ENCODE measurements at regions not wholly inside any gene's neighbourhood (a gene's known extent, or its start where the extent isn't known, plus 50 kb on each side); places are given as distances from the start of the nearest gene placed in this dataset.

GRCh38 chr5:89981878-89982773 is 427.4 kb downstream of the CETN3 start:
- in situ Hi-C loops (cut with MboI) = no loop called here
- no peak overlapping the region for H3K4me2 ChIP-seq (ENCODE audit: unreplicated experiment)
- H4K20me1 ChIP-seq (ENCODE audit: insufficient read depth) = no peaks in the 10 kb centered on the region
- H3K9me3 ChIP-seq (ENCODE audit: low read depth) = no peaks in the 10 kb centered on the region
- peak; percentile 48 for DNase-seq
- WGBS, 2 experiments (ENCODE audit: low coverage in 1 of 2, low lambda C conversion rate in 2 of 2, missing lambda C conversion rate in 2 of 2) = 10 to 14% methylated on average over 6 of the region's 6 CpGs
- H3K79me2 ChIP-seq (ENCODE audit: insufficient read depth) = no peaks in the 10 kb centered on the region
- H3K27me3 ChIP-seq (replicated peaks; ENCODE audit: insufficient read depth) = no peaks in the 10 kb centered on the region
- H3K4me3 ChIP-seq = no peak overlapping the region
- no peaks in the 10 kb centered on the region for H3K4me1 ChIP-seq (ENCODE audit: insufficient read depth)
- H2AFZ ChIP-seq = peak overlapping the region; percentile 31; the same call in 1 of the 2 replicates
- H3F3A ChIP-seq (ENCODE audit: insufficient read depth) = no peaks in the 10 kb centered on the region
- TF ChIP-seq EZH2phosphoT487 (IDR thresholded peaks at IDR 0.05; ENCODE audit: insufficient read depth, low read depth) (no peak), EZH2 (IDR thresholded peaks at IDR 0.05; ENCODE audit: insufficient read depth, poor library complexity, severe bottlenecking) (no peak)
- H3K36me3 ChIP-seq (ENCODE audit: low read depth) = no peaks in the 10 kb centered on the region
- H3K9me2 ChIP-seq (ENCODE audit: insufficient read depth) = no peaks in the 10 kb centered on the region
- no peak overlapping the region for H3K27ac ChIP-seq
- no peak overlapping the region for H3K9ac ChIP-seq

GRCh38 chr5:89981021-89981420 is 428.5 kb downstream of the CETN3 start:
- H3K9me3 ChIP-seq (ENCODE audit: low read depth) = no peaks in the 10 kb centered on the region
- H3K9ac ChIP-seq = no peak overlapping the region
- no peak overlapping the region for H3K27ac ChIP-seq
- in situ Hi-C loops (cut with MboI) = no loop called here
- H3K27me3 ChIP-seq (replicated peaks; ENCODE audit: insufficient read depth) = no peaks in the 10 kb centered on the region
- H4K20me1 ChIP-seq (ENCODE audit: insufficient read depth) = no peaks in the 10 kb centered on the region
- TF ChIP-seq EZH2 (IDR thresholded peaks at IDR 0.05; ENCODE audit: insufficient read depth, poor library complexity, severe bottlenecking) = no peak
- TF ChIP-seq EZH2phosphoT487 (IDR thresholded peaks at IDR 0.05; ENCODE audit: insufficient read depth, low read depth) = no peak
- no peaks in the 10 kb centered on the region for H3K4me1 ChIP-seq (ENCODE audit: insufficient read depth)
- H3K4me3 ChIP-seq = no peak overlapping the region
- H3K9me2 ChIP-seq (ENCODE audit: insufficient read depth) = no peaks in the 10 kb centered on the region
- H3F3A ChIP-seq (ENCODE audit: insufficient read depth) = no peaks in the 10 kb centered on the region
- 55 to 70% methylated on average over 2 of the region's 2 CpGs for WGBS, 2 experiments (ENCODE audit: low coverage in 1 of 2, low lambda C conversion rate in 2 of 2, missing lambda C conversion rate in 2 of 2)
- H3K36me3 ChIP-seq (ENCODE audit: low read depth) = no peaks in the 10 kb centered on the region
- DNase-seq = no peak
- H3K4me2 ChIP-seq (ENCODE audit: unreplicated experiment) = no peak overlapping the region
- no peak overlapping the region for H2AFZ ChIP-seq
- no peaks in the 10 kb centered on the region for H3K79me2 ChIP-seq (ENCODE audit: insufficient read depth)

GRCh38 chr5:89973516-89973915 is 436.0 kb downstream of the CETN3 start:
- 75 to 86% methylated on average over 2 of the region's 2 CpGs for WGBS, 2 experiments (ENCODE audit: low coverage in 1 of 2, low lambda C conversion rate in 2 of 2, missing lambda C conversion rate in 2 of 2)
- H3F3A ChIP-seq (ENCODE audit: insufficient read depth) = no peaks in the 10 kb centered on the region
- H3K27ac ChIP-seq = no peak overlapping the region
- TF ChIP-seq EZH2 (IDR thresholded peaks at IDR 0.05; ENCODE audit: insufficient read depth, poor library complexity, severe bottlenecking) = no peak
- no peak overlapping the region for H2AFZ ChIP-seq
- H3K79me2 ChIP-seq (ENCODE audit: insufficient read depth) = no peaks in the 10 kb centered on the region
- H3K9me3 ChIP-seq (ENCODE audit: low read depth) = no peaks in the 10 kb centered on the region
- no peaks in the 10 kb centered on the region for H3K36me3 ChIP-seq (ENCODE audit: low read depth)
- no peak for DNase-seq
- no peak overlapping the region for H3K9ac ChIP-seq
- H3K4me1 ChIP-seq (ENCODE audit: insufficient read depth) = peaks cover 8% of the 10 kb centered on the region
- H3K9me2 ChIP-seq (ENCODE audit: insufficient read depth) = no peaks in the 10 kb centered on the region; the same call in 1 of the 2 replicates
- H3K27me3 ChIP-seq (replicated peaks; ENCODE audit: insufficient read depth) = no peaks in the 10 kb centered on the region
- in situ Hi-C loops (cut with MboI) = no loop called here
- H4K20me1 ChIP-seq (ENCODE audit: insufficient read depth) = no peaks in the 10 kb centered on the region
- H3K4me3 ChIP-seq = no peak overlapping the region
- H3K4me2 ChIP-seq (ENCODE audit: unreplicated experiment) = no peak overlapping the region

GRCh38 chr5:89972901-89973300 is 436.7 kb downstream of the CETN3 start:
- no peaks in the 10 kb centered on the region for H3K9me3 ChIP-seq (ENCODE audit: low read depth)
- no peaks in the 10 kb centered on the region for H3K36me3 ChIP-seq (ENCODE audit: low read depth)
- no peak overlapping the region for H3K27ac ChIP-seq
- H3K9ac ChIP-seq = no peak overlapping the region
- H3F3A ChIP-seq (ENCODE audit: insufficient read depth) = no peaks in the 10 kb centered on the region
- DNase-seq = peak; percentile 34
- no peak overlapping the region for H2AFZ ChIP-seq
- H3K27me3 ChIP-seq (replicated peaks; ENCODE audit: insufficient read depth) = no peaks in the 10 kb centered on the region
- 71 to 80% methylated on average over 3 of the region's 3 CpGs for WGBS, 2 experiments (ENCODE audit: low coverage in 1 of 2, low lambda C conversion rate in 2 of 2, missing lambda C conversion rate in 2 of 2)
- TF ChIP-seq EZH2 (IDR thresholded peaks at IDR 0.05; ENCODE audit: insufficient read depth, poor library complexity, severe bottlenecking) (no peak), EZH2phosphoT487 (IDR thresholded peaks at IDR 0.05; ENCODE audit: insufficient read depth, low read depth) (no peak)
- no peaks in the 10 kb centered on the region for H3K79me2 ChIP-seq (ENCODE audit: insufficient read depth)
- no peaks in the 10 kb centered on the region; the same call in 1 of the 2 replicates for H3K9me2 ChIP-seq (ENCODE audit: insufficient read depth)
- no peaks in the 10 kb centered on the region for H4K20me1 ChIP-seq (ENCODE audit: insufficient read depth)
- peaks cover 15% of the 10 kb centered on the region for H3K4me1 ChIP-seq (ENCODE audit: insufficient read depth)
- in situ Hi-C loops (cut with MboI) = no loop called here
- no peak overlapping the region for H3K4me3 ChIP-seq
- H3K4me2 ChIP-seq (ENCODE audit: unreplicated experiment) = no peak overlapping the region
